Uterus (tissue), 3 donors: ENCODE measurements at regions not wholly inside any gene's neighbourhood (a gene's known extent, or its start where the extent isn't known, plus 50 kb on each side); places are given as distances from the start of the nearest gene placed in this dataset.

Experiments used
- DNase-seq, 2 donors: peaks; one replicate each; pipeline ENCODE4 v3.0.0-alpha.2; 2019 to 2020
- H3K27ac ChIP-seq, 2 donors: fragments of 200-600 bp; sonication (generic); 1 replicate in 1 of 2; 2 replicates in 1 of 2; pipeline ENCODE4 v1.5.1; 2016 to 2018
- H3K27me3 ChIP-seq, 2 donors: fragments of 200-600 bp; sonication (generic); one replicate each; pipeline ENCODE4 v1.5.1; 2018 to 2019; ENCODE audit warnings: control low read depth in 1 of 2
- H3K36me3 ChIP-seq, 2 donors: fragments of 200-600 bp; sonication (generic); one replicate each; pipeline ENCODE4 v1.5.1; 2019; ENCODE audit warnings: control low read depth in 1 of 2
- H3K4me1 ChIP-seq, 2 donors: fragments of 200-600 bp; sonication (generic); one replicate each; pipeline ENCODE4 v1.5.1; 2018 to 2019; ENCODE audit warnings: control low read depth in 1 of 2
- H3K4me3 ChIP-seq, 2 donors: fragments of 200-600 bp; sonication (generic); 1 replicate in 1 of 2; 2 replicates in 1 of 2; pipeline ENCODE4 v1.5.1; 2018 to 2019; ENCODE audit warnings: mild to moderate bottlenecking in 1 of 2
- H3K9me3 ChIP-seq, 2 donors: fragments of 200-600 bp; sonication (generic); one replicate each; pipeline ENCODE4 v1.5.1; 2019; ENCODE audit warnings: control low read depth in 1 of 2
- POLR2A ChIP-seq, 2 donors: fragments of 450-650 bp; IDR thresholded peaks; one replicate each; pipeline ENCODE4 v1.6.1; 2016; ENCODE audit warnings: antibody characterized with exemption in 2 of 2, mild to moderate bottlenecking in 1 of 2, moderate library complexity in 1 of 2
- intact Hi-C: fragments of 100-400 bp; cut with DNase I; formaldehyde crosslinking; loops from one replicate; pipeline ENCODE4 v1.15.1; 2023; ENCODE audit warnings: low total_unique reads
- TF ChIP-seq, protein P1 (sequence below), 4 experiments: fragments of 200-600 bp in 2 of 4; fragments of 450-650 bp in 2 of 4; sonication (generic) in 2 of 4; IDR thresholded peaks; one replicate each; pipeline ENCODE4 v1.5.1; 2016 to 2019; ENCODE audit warnings: antibody characterized with exemption in 4 of 4, mild to moderate bottlenecking in 2 of 4, moderate library complexity in 1 of 4
- donor health status: DM: yes; HTN: yes; CAD: no.

GRCh38 chr5:107230367-107230766 lies 440.4 kb downstream of the EFNA5 start:
- DNase-seq, result no peak
- Histone ChIP-seq H3K36me3 (no peaks in the 10 kb centered on the region), H3K27me3 (no peaks in the 10 kb centered on the region), H3K9me3 (no peaks in the 10 kb centered on the region), H3K27ac (no peak overlapping the region), H3K4me1 (no peaks in the 10 kb centered on the region), H3K4me3 (no peak overlapping the region)
- intact Hi-C loops, result no loop called here
- no peak for TF ChIP-seq POLR2A (IDR thresholded peaks at IDR 0.05)
- TF ChIP-seq, protein P1, sequence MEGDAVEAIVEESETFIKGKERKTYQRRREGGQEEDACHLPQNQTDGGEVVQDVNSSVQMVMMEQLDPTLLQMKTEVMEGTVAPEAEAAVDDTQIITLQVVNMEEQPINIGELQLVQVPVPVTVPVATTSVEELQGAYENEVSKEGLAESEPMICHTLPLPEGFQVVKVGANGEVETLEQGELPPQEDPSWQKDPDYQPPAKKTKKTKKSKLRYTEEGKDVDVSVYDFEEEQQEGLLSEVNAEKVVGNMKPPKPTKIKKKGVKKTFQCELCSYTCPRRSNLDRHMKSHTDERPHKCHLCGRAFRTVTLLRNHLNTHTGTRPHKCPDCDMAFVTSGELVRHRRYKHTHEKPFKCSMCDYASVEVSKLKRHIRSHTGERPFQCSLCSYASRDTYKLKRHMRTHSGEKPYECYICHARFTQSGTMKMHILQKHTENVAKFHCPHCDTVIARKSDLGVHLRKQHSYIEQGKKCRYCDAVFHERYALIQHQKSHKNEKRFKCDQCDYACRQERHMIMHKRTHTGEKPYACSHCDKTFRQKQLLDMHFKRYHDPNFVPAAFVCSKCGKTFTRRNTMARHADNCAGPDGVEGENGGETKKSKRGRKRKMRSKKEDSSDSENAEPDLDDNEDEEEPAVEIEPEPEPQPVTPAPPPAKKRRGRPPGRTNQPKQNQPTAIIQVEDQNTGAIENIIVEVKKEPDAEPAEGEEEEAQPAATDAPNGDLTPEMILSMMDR (IDR thresholded peaks at IDR 0.05), result no peak

- no peaks in the 10 kb centered on the region for H3K4me1 ChIP-seq
- no peak for TF ChIP-seq POLR2A (IDR thresholded peaks at IDR 0.05)
- H3K27ac ChIP-seq, result no peak overlapping the region
- H3K4me3 ChIP-seq, result no peak overlapping the region
- H3K36me3 ChIP-seq, result no peaks in the 10 kb centered on the region
- DNase-seq, result no peak
- intact Hi-C loops, result no loop called here
- H3K9me3 ChIP-seq, result no peaks in the 10 kb centered on the region
- H3K27me3 ChIP-seq, result no peaks in the 10 kb centered on the region
Observed at GRCh38 chr5:107228226-107228625, 442.5 kb downstream of the EFNA5 start.

GRCh38 chr5:107224272-107224671 lies 446.5 kb downstream of the EFNA5 start:
- Histone ChIP-seq H3K9me3 (no peaks in the 10 kb centered on the region), H3K36me3 (no peaks in the 10 kb centered on the region), H3K4me3 (no peak overlapping the region), H3K4me1 (no peaks in the 10 kb centered on the region), H3K27me3 (no peaks in the 10 kb centered on the region), H3K27ac (no peak overlapping the region)
- no peak for DNase-seq
- TF ChIP-seq, protein P1 (IDR thresholded peaks at IDR 0.05), result no peak
- no peak for TF ChIP-seq POLR2A (IDR thresholded peaks at IDR 0.05)
- intact Hi-C loops, result no loop called here

GRCh38 chr5:107223066-107223465 lies 447.7 kb downstream of the EFNA5 start:
- H3K9me3 ChIP-seq, result no peaks in the 10 kb centered on the region
- intact Hi-C loops, result no loop called here
- H3K27me3 ChIP-seq, result no peaks in the 10 kb centered on the region
- no peak overlapping the region for H3K27ac ChIP-seq
- H3K4me3 ChIP-seq, result no peak overlapping the region
- TF ChIP-seq, protein P1 (IDR thresholded peaks at IDR 0.05), result no peak
- TF ChIP-seq POLR2A (IDR thresholded peaks at IDR 0.05), result no peak
- DNase-seq, result no peak
- no peaks in the 10 kb centered on the region for H3K4me1 ChIP-seq
- no peaks in the 10 kb centered on the region for H3K36me3 ChIP-seq

GRCh38 chr5:107219993-107220392 lies 450.7 kb downstream of the EFNA5 start:
- no peak for TF ChIP-seq POLR2A (IDR thresholded peaks at IDR 0.05)
- TF ChIP-seq, protein P1 (IDR thresholded peaks at IDR 0.05), result no peak
- no peak overlapping the region for H3K27ac ChIP-seq
- H3K9me3 ChIP-seq, result no peaks in the 10 kb centered on the region
- no peak for DNase-seq
- H3K36me3 ChIP-seq, result no peaks in the 10 kb centered on the region
- intact Hi-C loops, result no loop called here
- H3K27me3 ChIP-seq, result no peaks in the 10 kb centered on the region
- no peaks in the 10 kb centered on the region for H3K4me1 ChIP-seq
- H3K4me3 ChIP-seq, result no peak overlapping the region
